ENCODE measurements at regions not wholly inside any gene's neighbourhood (a gene's known extent, or its start where the extent isn't known, plus 50 kb on each side); places are given as distances from the start of the nearest gene placed in this dataset.

DNA sequence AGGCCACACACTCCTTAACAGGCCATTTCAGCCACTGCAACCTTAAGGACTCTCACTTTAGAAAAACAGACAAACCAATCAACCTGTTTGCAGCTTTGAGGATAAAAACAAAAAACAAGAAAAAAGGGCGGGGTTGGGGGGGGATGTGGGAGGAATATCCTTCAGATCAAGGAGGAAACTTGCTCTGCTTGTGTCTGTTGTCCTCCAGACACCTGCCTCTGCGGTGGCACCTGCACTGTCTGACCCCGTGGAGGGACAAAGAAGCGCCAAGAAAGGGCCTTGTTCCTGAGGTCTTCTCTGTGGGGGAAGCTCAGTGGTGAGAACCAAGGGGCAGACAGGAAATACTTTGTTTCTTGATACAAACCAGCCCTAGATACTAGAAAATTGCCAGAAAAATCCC, 70.5 kb downstream of the POLR2M start:
- intact Hi-C loops (cut with DNase I) = no loop called here
- DNase-seq (no peak), ATAC-seq (no peak)
- Histone ChIP-seq H3K27ac (no peak overlapping the region), H3K4me1 (peaks cover 0 to 3% (median 0%) of the 10 kb centered on the region in 12 donors), H3K27me3 (no peaks in the 10 kb centered on the region), H3K9me3 (no peaks in the 10 kb centered on the region), H3K36me3 (no peaks in the 10 kb centered on the region), H3K4me3 (no peak overlapping the region)
- 63 to 80% (median 73%) methylated on average over 4 of the region's 4 CpGs for WGBS, 4 donors
- no peak for TF ChIP-seq POLR2A (IDR thresholded peaks at IDR 0.05)
- TF ChIP-seq, protein P1, sequence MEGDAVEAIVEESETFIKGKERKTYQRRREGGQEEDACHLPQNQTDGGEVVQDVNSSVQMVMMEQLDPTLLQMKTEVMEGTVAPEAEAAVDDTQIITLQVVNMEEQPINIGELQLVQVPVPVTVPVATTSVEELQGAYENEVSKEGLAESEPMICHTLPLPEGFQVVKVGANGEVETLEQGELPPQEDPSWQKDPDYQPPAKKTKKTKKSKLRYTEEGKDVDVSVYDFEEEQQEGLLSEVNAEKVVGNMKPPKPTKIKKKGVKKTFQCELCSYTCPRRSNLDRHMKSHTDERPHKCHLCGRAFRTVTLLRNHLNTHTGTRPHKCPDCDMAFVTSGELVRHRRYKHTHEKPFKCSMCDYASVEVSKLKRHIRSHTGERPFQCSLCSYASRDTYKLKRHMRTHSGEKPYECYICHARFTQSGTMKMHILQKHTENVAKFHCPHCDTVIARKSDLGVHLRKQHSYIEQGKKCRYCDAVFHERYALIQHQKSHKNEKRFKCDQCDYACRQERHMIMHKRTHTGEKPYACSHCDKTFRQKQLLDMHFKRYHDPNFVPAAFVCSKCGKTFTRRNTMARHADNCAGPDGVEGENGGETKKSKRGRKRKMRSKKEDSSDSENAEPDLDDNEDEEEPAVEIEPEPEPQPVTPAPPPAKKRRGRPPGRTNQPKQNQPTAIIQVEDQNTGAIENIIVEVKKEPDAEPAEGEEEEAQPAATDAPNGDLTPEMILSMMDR (IDR thresholded peaks at IDR 0.05) = no peak

DNA sequence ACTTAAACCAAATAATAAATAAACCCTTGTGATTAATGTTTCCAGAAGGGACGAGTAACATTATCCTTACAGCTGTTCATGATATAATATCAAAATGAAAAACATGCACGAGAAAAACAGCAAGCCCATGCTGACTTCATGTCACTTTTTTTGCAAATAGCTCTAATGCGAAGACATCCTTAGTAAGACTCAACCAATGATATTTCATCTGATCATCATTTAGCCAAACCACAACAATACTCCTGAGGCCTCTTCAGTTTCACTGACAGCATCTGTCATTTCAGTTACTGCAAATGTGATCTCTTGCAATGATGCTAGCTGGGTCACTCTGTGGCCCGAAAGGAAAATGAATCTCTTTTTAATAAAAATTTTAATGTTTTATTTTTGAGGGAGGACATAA, 74.0 kb downstream of the POLR2M start:
- TF ChIP-seq POLR2A (IDR thresholded peaks at IDR 0.05) = no peak
- TF ChIP-seq, protein P1 (IDR thresholded peaks at IDR 0.05) = no peak
- Histone ChIP-seq H3K36me3 (no peaks in the 10 kb centered on the region), H3K9me3 (no peaks in the 10 kb centered on the region), H3K4me3 (no peak overlapping the region), H3K4me1 (peaks cover 0 to 25% (median 8%) of the 10 kb centered on the region in 12 donors), H3K27me3 (no peaks in the 10 kb centered on the region), H3K27ac (no peak overlapping the region)
- intact Hi-C loops (cut with DNase I) = no loop called here
- DNase-seq = no peak
- ATAC-seq = no peak
- 70 to 80% (median 71%) methylated on average over 4 of the region's 4 CpGs for WGBS, 4 donors

DNA sequence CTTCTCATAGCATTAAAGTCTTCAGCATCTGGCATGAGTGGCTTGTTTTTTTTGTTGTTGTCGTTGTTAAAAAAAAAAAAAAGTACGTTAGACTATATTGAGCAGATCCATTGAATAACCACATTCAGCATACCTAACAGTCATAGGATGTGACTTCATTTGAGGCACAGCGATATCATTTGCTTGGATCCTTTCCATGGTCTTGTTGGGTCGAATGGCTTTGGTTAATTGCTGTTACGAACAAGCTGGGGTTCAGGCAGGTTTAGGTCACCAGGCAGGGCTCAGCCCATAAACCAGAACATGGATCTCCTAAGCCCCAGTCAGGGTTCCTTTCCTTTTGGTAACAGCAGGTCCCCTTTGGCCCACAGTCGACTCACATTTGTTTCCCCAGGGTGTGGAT, 76.2 kb downstream of the POLR2M start:
- no peak for DNase-seq
- Histone ChIP-seq H3K4me3 (no peak overlapping the region), H3K9me3 (no peaks in the 10 kb centered on the region), H3K4me1 (peaks cover 0 to 25% (median 8%) of the 10 kb centered on the region in 12 donors), H3K36me3 (no peaks in the 10 kb centered on the region), H3K27me3 (no peaks in the 10 kb centered on the region), H3K27ac (peak overlapping the region in 2 of 12 donors; percentile 69 to 71)
- intact Hi-C loops (cut with DNase I) = no loop called here
- WGBS, 4 donors = 57 to 68% (median 63%) methylated on average over 6 of the region's 6 CpGs
- ATAC-seq = no peak
- TF ChIP-seq, protein P1 (IDR thresholded peaks at IDR 0.05) = no peak
- TF ChIP-seq POLR2A (IDR thresholded peaks at IDR 0.05) = no peak

DNA sequence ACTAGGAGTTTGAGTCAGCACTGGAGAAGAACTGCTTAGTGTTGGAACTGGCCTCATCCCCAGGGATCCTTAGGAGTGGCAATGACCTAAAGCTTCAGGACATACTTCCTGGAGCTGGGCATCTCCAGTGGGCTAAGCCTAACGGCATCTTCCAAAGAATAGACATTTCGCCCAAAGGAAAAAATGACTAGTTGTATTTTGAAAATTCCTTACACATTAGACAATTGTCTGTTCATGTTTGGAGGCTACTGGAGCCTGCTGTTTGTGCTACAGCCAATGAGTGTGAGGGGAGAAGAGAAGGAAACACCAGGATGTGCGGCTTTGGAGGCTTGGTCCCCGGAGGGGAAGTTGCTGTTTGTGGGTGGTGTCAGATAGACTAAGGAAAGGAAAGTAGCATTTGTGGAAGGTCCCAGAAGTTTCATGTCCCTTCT, 77.6 kb downstream of the POLR2M start:
- Histone ChIP-seq H3K4me3 (peak overlapping the region in 1 of 12 donors; percentile 8), H3K36me3 (no peaks in the 10 kb centered on the region), H3K27me3 (no peaks in the 10 kb centered on the region), H3K4me1 (peaks cover 0 to 35% (median 11%) of the 10 kb centered on the region in 12 donors), H3K9me3 (no peaks in the 10 kb centered on the region), H3K27ac (peak overlapping the region in 11 of 12 donors; percentile 51 to 79 (median 68))
- 39 to 48% (median 42%) methylated on average over 4 of the region's 4 CpGs for WGBS, 4 donors
- intact Hi-C loops (cut with DNase I) = no loop called here
- TF ChIP-seq POLR2A (IDR thresholded peaks at IDR 0.05) = no peak
- TF ChIP-seq, protein P1 (IDR thresholded peaks at IDR 0.05) = no peak
- DNase-seq (peak in 4 of 5 donors; percentile 64 to 72 (median 68)), ATAC-seq (peak; percentile 66 to 95 (median 92))

Measured in heart left ventricle (tissue), 16 donors.